ENCODE measurements at regions not wholly inside any gene's neighbourhood (a gene's known extent, or its start where the extent isn't known, plus 50 kb on each side); places are given as distances from the start of the nearest gene placed in this dataset.

DNA sequence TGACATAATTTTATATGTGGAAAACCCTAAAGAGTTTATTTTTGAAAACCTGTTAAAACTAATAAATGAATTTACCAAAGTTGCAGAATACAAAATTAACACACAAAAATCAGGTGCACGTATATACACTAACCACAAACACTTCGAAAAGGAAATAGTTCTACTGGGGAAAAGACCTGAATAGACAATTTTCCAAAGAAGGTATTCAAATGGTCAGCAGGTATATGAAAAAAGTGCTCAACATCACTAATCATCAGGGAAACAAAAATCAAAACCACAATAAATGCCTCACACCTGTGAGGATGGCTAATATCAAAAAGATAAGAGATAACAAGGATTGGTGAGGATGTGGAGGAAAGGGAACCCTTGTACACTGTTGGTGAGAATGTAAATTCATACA lies 110.6 kb downstream of the PXDC1 start:
- no peak for DNase-seq
- Mint-ChIP-seq H3K27me3 (ENCODE audit: low read depth, poor library complexity) (peaks cover 10% of the 10 kb centered on the region), H3K9me3 (peaks cover 14% of the 10 kb centered on the region), H3K27ac (no peak overlapping the region), H3K4me3 (no peak overlapping the region), H3K36me3 (ENCODE audit: low read depth) (peaks cover 6% of the 10 kb centered on the region), H3K4me1 (peaks cover 19% of the 10 kb centered on the region)
- TF ChIP-seq, protein P1, sequence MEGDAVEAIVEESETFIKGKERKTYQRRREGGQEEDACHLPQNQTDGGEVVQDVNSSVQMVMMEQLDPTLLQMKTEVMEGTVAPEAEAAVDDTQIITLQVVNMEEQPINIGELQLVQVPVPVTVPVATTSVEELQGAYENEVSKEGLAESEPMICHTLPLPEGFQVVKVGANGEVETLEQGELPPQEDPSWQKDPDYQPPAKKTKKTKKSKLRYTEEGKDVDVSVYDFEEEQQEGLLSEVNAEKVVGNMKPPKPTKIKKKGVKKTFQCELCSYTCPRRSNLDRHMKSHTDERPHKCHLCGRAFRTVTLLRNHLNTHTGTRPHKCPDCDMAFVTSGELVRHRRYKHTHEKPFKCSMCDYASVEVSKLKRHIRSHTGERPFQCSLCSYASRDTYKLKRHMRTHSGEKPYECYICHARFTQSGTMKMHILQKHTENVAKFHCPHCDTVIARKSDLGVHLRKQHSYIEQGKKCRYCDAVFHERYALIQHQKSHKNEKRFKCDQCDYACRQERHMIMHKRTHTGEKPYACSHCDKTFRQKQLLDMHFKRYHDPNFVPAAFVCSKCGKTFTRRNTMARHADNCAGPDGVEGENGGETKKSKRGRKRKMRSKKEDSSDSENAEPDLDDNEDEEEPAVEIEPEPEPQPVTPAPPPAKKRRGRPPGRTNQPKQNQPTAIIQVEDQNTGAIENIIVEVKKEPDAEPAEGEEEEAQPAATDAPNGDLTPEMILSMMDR (IDR thresholded peaks at IDR 0.05) = no peak

- Mint-ChIP-seq H3K27ac (no peak overlapping the region), H3K36me3 (ENCODE audit: low read depth) (peaks cover 6% of the 10 kb centered on the region), H3K4me3 (no peak overlapping the region), H3K9me3 (peaks cover 14% of the 10 kb centered on the region), H3K27me3 (ENCODE audit: low read depth, poor library complexity) (peaks cover 10% of the 10 kb centered on the region), H3K4me1 (peaks cover 1% of the 10 kb centered on the region)
- TF ChIP-seq, protein P1 (IDR thresholded peaks at IDR 0.05) = no peak
- no peak for DNase-seq
Measured at GRCh38 chr6:3638662-3639061, 112.9 kb downstream of the PXDC1 start.

DNA sequence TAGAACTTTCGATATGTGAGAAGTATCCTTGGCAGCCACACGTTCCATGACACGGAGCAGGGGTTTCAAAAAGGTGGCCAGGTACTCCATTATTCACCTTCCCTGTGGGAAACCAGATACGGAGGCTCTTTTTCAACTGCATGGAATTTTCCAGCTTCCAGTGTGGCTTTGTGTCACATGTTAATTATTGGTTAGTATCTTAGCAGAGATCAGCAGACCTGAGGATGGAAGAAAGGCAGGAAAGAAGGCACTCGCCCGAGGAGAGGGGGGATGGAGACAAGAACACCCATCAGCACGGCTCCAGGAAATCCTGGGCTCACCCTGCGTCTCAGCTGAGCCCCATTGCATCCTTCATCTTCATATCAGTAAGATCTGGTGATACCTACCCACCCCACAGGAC lies 115.5 kb downstream of the PXDC1 start:
- peaks cover 6% of the 10 kb centered on the region for H3K36me3 Mint-ChIP-seq (ENCODE audit: low read depth)
- H3K9me3 Mint-ChIP-seq = peaks cover 14% of the 10 kb centered on the region
- H3K27me3 Mint-ChIP-seq (ENCODE audit: low read depth, poor library complexity) = peaks cover 8% of the 10 kb centered on the region
- no peaks in the 10 kb centered on the region for H3K4me1 Mint-ChIP-seq
- H3K4me3 Mint-ChIP-seq = no peak overlapping the region
- TF ChIP-seq, protein P1 (IDR thresholded peaks at IDR 0.05) = no peak
- no peak for DNase-seq
- H3K27ac Mint-ChIP-seq = no peak overlapping the region

- no peak for DNase-seq
- Mint-ChIP-seq H3K27me3 (ENCODE audit: low read depth, poor library complexity) (peaks cover 8% of the 10 kb centered on the region), H3K27ac (no peak overlapping the region), H3K4me3 (no peak overlapping the region), H3K36me3 (ENCODE audit: low read depth) (peaks cover 6% of the 10 kb centered on the region), H3K4me1 (peaks cover 2% of the 10 kb centered on the region), H3K9me3 (peaks cover 14% of the 10 kb centered on the region)
- TF ChIP-seq, protein P1 (IDR thresholded peaks at IDR 0.05) = no peak
Measured at GRCh38 chr6:3635482-3635881, 116.0 kb downstream of the PXDC1 start.

GRCh38 chr6:3634280-3634816 lies 117.2 kb downstream of the PXDC1 start:
- Mint-ChIP-seq H3K9me3 (peaks cover 13% of the 10 kb centered on the region), H3K4me3 (no peak overlapping the region), H3K4me1 (peaks cover 8% of the 10 kb centered on the region), H3K36me3 (ENCODE audit: low read depth) (peaks cover 6% of the 10 kb centered on the region), H3K27ac (no peak overlapping the region), H3K27me3 (ENCODE audit: low read depth, poor library complexity) (peaks cover 8% of the 10 kb centered on the region)
- DNase-seq = no peak
- TF ChIP-seq, protein P1 (IDR thresholded peaks at IDR 0.05) = no peak

DNA sequence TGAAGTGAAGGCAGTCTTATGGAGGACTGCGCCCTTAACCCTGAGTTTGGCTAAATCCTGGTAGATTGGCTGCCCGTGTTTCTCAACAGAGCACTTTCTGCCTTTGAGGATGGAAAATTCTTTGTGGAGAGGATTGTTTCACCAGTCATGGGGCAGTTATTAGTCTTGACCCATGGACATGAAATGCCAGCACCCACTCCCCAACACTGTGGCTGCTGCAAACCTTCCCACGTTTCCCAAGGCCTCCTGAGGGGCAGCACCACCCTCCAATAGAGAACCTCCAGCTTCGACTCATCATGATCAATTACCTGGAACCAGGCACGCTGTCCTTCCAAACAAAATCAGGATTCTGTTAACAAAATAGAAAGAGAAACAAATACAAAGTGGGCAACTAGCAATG lies 117.8 kb downstream of the PXDC1 start:
- Mint-ChIP-seq H3K4me3 (no peak overlapping the region), H3K27ac (no peak overlapping the region), H3K9me3 (peaks cover 6% of the 10 kb centered on the region), H3K4me1 (peaks cover 8% of the 10 kb centered on the region), H3K36me3 (ENCODE audit: low read depth) (peaks cover 4% of the 10 kb centered on the region), H3K27me3 (ENCODE audit: low read depth, poor library complexity) (peaks cover 8% of the 10 kb centered on the region)
- no peak for DNase-seq
- TF ChIP-seq, protein P1 (IDR thresholded peaks at IDR 0.05) = no peak

Data from nephron progenitor cell (in vitro differentiated cells).